IMR-90 (cell line): ENCODE measurements at regions not wholly inside any gene's neighbourhood (a gene's known extent, or its start where the extent isn't known, plus 50 kb on each side); places are given as distances from the start of the nearest gene placed in this dataset.

Experiments used
- ATAC-seq: fragments of 200-7000 bp; cut with Tn5 transposase; 2 replicates; pipeline ENCODE4 v1.9.1; 2020; ENCODE audit warnings: low read depth, mild to moderate bottlenecking, moderate library complexity
- BruUV-seq: library from RNA; stranded (reverse); fragments of 400-500 nt; replicated peaks from 2 replicates; lab custom pipeline; 2021; lab: Mats Ljungman, UMichigan
- CTCF ChIA-PET: fragments of 300-600 bp; formaldehyde crosslinking; extraction: SDS; loops from one replicate; lab custom pipeline; 2021; ENCODE audit warnings: antibody characterized with exemption; lab: Yijun Ruan, JAX
- POLR2A ChIA-PET: fragments of 300-600 bp; sonication (Branson Sonifier 250); formaldehyde crosslinking; loops from one replicate; lab custom pipeline; 2022; ENCODE audit warnings: antibody characterized with exemption; ENCODE audit not compliant: unreplicated experiment; lab: Charles Lee
- DNase-seq: peaks from one replicate; pipeline ENCODE4 v3.0.0; 2013
- H2AFZ ChIP-seq: replicated peaks from 2 replicates; pipeline ENCODE3; 2013; ENCODE audit warnings: low read length, mild to moderate bottlenecking; ENCODE audit not compliant: poor library complexity
- H2AK5ac ChIP-seq: 2 replicates; pipeline ENCODE4 v1.6.1; 2013; ENCODE audit warnings: low read depth, low read length, inconsistent platforms
- H2AK9ac ChIP-seq: replicated peaks from 2 replicates; pipeline ENCODE3; 2013; ENCODE audit warnings: mild to moderate bottlenecking, low read depth, low read length, moderate library complexity; ENCODE audit not compliant: poor library complexity
- H2BK120ac ChIP-seq: 2 replicates; pipeline ENCODE4 v1.6.1; 2013; ENCODE audit warnings: low read depth, low read length, inconsistent platforms
- H2BK15ac ChIP-seq: 3 replicates; pipeline ENCODE4 v1.6.1; 2013; ENCODE audit warnings: low read depth, low read length, inconsistent platforms
- H2BK20ac ChIP-seq: 2 replicates; pipeline ENCODE4 v1.6.1; 2013; ENCODE audit warnings: low read depth, mild to moderate bottlenecking, inconsistent platforms, low read length, moderate library complexity
- H2BK5ac ChIP-seq: 2 replicates; pipeline ENCODE4 v1.6.1; 2013; ENCODE audit warnings: mild to moderate bottlenecking, low read depth, low read length, inconsistent platforms; ENCODE audit not compliant: poor library complexity, severe bottlenecking
- H3K14ac ChIP-seq: replicated peaks from 2 replicates; pipeline ENCODE4 v1.6.1; 2013; ENCODE audit warnings: low read depth, low read length, inconsistent platforms
- H3K18ac ChIP-seq: 2 replicates; pipeline ENCODE4 v1.6.1; 2013; ENCODE audit warnings: low read depth, low read length, control low read depth
- H3K23ac ChIP-seq: 2 replicates; pipeline ENCODE4 v1.6.1; 2013; ENCODE audit warnings: low read depth, low read length, inconsistent platforms
- H3K27ac ChIP-seq: 2 replicates; pipeline ENCODE4 v1.5.1; 2013; ENCODE audit warnings: mild to moderate bottlenecking, control low read depth, low read length; ENCODE audit not compliant: insufficient read depth
- H3K27me3 ChIP-seq: 2 replicates; pipeline ENCODE4 v1.6.1; 2013; ENCODE audit warnings: low read length; ENCODE audit not compliant: control insufficient read depth, insufficient read depth
- H3K36me3 ChIP-seq: 2 replicates; pipeline ENCODE4 v1.6.1; 2013; ENCODE audit warnings: low read length, mixed read lengths; ENCODE audit not compliant: control insufficient read depth, insufficient read depth
- H3K4ac ChIP-seq: 2 replicates; pipeline ENCODE4 v1.6.1; 2013; ENCODE audit warnings: low read depth, low read length, inconsistent platforms
- H3K4me1 ChIP-seq: 2 replicates; pipeline ENCODE4 v1.6.1; 2013; ENCODE audit warnings: low read length, mixed read lengths; ENCODE audit not compliant: control insufficient read depth, insufficient read depth
- H3K4me2 ChIP-seq: 2 replicates; pipeline ENCODE4 v1.6.1; 2013; ENCODE audit warnings: low read depth, mild to moderate bottlenecking, control low read depth, low read length, moderate library complexity
- H3K4me3 ChIP-seq: 2 replicates; pipeline ENCODE4 v1.5.1; 2013; ENCODE audit warnings: low read depth, mild to moderate bottlenecking, control low read depth, low read length, moderate library complexity; ENCODE audit not compliant: insufficient read depth
- H3K56ac ChIP-seq: 2 replicates; pipeline ENCODE4 v1.6.1; 2013; ENCODE audit warnings: low read length, inconsistent platforms; ENCODE audit not compliant: insufficient read depth; ENCODE audit errors: extremely low read depth
- H3K79me1 ChIP-seq, 2 experiments: 2 replicates each; pipeline ENCODE4 v1.6.1; 2013; ENCODE audit warnings: low read length in 2 of 2, inconsistent platforms in 1 of 2, low read depth in 1 of 2
- H3K9ac ChIP-seq: 2 replicates; pipeline ENCODE4 v1.6.1; 2013; ENCODE audit warnings: low read depth, low read length, control low read depth
- H3K9me1 ChIP-seq: 2 replicates; pipeline ENCODE4 v1.6.1; 2013; ENCODE audit warnings: low read length, inconsistent platforms; ENCODE audit not compliant: insufficient read depth
- H3K9me3 ChIP-seq: 2 replicates; pipeline ENCODE4 v1.6.1; 2013; ENCODE audit warnings: low read length; ENCODE audit not compliant: control insufficient read depth, insufficient read depth
- H4K20me1 ChIP-seq: 2 replicates; pipeline ENCODE4 v1.6.1; 2013; ENCODE audit warnings: low read length, inconsistent platforms; ENCODE audit not compliant: insufficient read depth
- H4K5ac ChIP-seq: 2 replicates; pipeline ENCODE4 v1.6.1; 2013; ENCODE audit warnings: mild to moderate bottlenecking, low read depth, low read length, control low read depth
- H4K8ac ChIP-seq, 2 experiments: 2 replicates each; pipeline ENCODE4 v1.6.1; 2013; ENCODE audit warnings: low read depth in 2 of 2, low read length in 2 of 2, control low read depth in 1 of 2, inconsistent platforms in 1 of 2
- H4K91ac ChIP-seq: 2 replicates; pipeline ENCODE4 v1.6.1; 2013; ENCODE audit warnings: low read depth, low read length, inconsistent platforms; ENCODE audit not compliant: insufficient read depth
- FOS ChIP-seq: fragments of 150-350 bp; IDR thresholded peaks from 2 replicates; pipeline ENCODE4 v1.6.1; 2016; ENCODE audit warnings: low read depth, low read length
- RFX5 ChIP-seq: IDR thresholded peaks from 2 replicates; pipeline ENCODE4 v1.8.0; 2012; ENCODE audit warnings: low read depth, mild to moderate bottlenecking, low read length, moderate library complexity
- SMC3 ChIP-seq: fragments of 150-350 bp; IDR thresholded peaks from 2 replicates; pipeline ENCODE4 v1.6.1; 2016; ENCODE audit warnings: low read depth, mild to moderate bottlenecking, antibody characterized with exemption, low read length, moderate library complexity
- WGBS, 2 experiments: methylation state at CpG; one replicate each; pipeline versions ENCODE4 v1.1.5 to v1.1.7; 2013; ENCODE audit warnings: missing lambda C conversion rate in 2 of 2; ENCODE audit not compliant: insufficient read length in 1 of 2; ENCODE audit errors: extremely low coverage in 2 of 2; 5-methylcytosine and 5-hydroxymethylcytosine counted together
- dilution Hi-C: fragments of 300-500 bp; cut with HindIII; formaldehyde crosslinking; loops from one replicate; pipeline ENCODE4 v1.14.3; 2018; ENCODE audit warnings: low sequenced_read_pairs; ENCODE audit not compliant: unreplicated experiment
- in situ Hi-C: fragments of 300-500 bp; cut with MboI; formaldehyde crosslinking; loops from 3 replicates; pipeline ENCODE4 v1.14.3; 2019; ENCODE audit warnings: low sequenced_read_pairs, inconsistent platforms, mixed read lengths
- intact Hi-C: fragments of 100-400 bp; cut with micrococcal nuclease; formaldehyde crosslinking; loops from 2 replicates; pipeline ENCODE4 v1.10.0; 2022
- TF ChIP-seq, protein P1 (sequence below): fragments of 150-350 bp; IDR thresholded peaks from 2 replicates; pipeline ENCODE4 v1.6.1; 2016; ENCODE audit warnings: low read depth, mild to moderate bottlenecking, low read length, moderate library complexity, borderline replicate concordance

DNA sequence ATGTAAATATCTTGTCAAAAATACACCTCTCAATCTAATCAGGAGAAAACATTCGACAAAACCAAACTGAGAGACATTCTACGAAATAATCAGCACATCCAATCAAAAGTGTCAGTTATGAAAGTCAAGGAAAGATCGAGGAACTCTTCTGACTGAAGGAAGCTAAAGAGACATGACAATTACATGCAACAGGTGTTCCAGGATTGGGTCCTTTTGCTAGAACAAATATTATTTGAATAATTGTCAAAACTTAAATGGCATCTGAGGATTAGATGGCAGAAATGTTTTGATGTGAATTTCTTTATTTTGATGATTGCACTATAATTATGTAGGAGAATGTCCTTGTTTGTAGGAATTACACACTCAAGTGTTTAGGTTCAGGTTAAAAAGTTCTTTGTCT is 124.1 kb upstream of the HES1 start:
- DNase-seq, result no peak
- Histone ChIP-seq H4K5ac (no peak overlapping the region), H3K36me3 (no peaks in the 10 kb centered on the region), H3K4me3 (no peak overlapping the region), H2AK9ac (no peak overlapping the region), H3K79me1 (no peaks in the 10 kb centered on the region), H2BK20ac (no peak overlapping the region), H3K23ac (no peak overlapping the region), H3K9me3 (no peaks in the 10 kb centered on the region), H2BK15ac (no peak overlapping the region), H3K14ac (no peak overlapping the region), H2AK5ac (no peak overlapping the region), H4K8ac (no peak overlapping the region), H4K20me1 (no peaks in the 10 kb centered on the region), H4K91ac (no peak overlapping the region), H3K4me2 (no peak overlapping the region), H3K9me1 (no peaks in the 10 kb centered on the region), H2BK120ac (no peak overlapping the region), H2AFZ (no peak overlapping the region), H3K18ac (no peak overlapping the region), H3K4ac (no peak overlapping the region), H3K27me3 (peaks cover 54% of the 10 kb centered on the region), H3K27ac (no peak overlapping the region), H2BK5ac (no peak overlapping the region), H3K9ac (no peak overlapping the region), H3K4me1 (no peaks in the 10 kb centered on the region), H3K56ac (no peak overlapping the region)
- dilution Hi-C loops, result no loop called here
- POLR2A ChIA-PET, result no interaction called here
- intact Hi-C loops, result no loop called here
- no CpG with 5 or more reads among the region's 3 CpGs for WGBS, 2 experiments
- in situ Hi-C loops, result no loop called here
- no TSS peak for BruUV-seq
- TF ChIP-seq RFX5, result no peak
- TF ChIP-seq, protein P1, sequence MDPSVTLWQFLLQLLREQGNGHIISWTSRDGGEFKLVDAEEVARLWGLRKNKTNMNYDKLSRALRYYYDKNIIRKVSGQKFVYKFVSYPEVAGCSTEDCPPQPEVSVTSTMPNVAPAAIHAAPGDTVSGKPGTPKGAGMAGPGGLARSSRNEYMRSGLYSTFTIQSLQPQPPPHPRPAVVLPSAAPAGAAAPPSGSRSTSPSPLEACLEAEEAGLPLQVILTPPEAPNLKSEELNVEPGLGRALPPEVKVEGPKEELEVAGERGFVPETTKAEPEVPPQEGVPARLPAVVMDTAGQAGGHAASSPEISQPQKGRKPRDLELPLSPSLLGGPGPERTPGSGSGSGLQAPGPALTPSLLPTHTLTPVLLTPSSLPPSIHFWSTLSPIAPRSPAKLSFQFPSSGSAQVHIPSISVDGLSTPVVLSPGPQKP, result no peak
- TF ChIP-seq FOS, result no peak
- TF ChIP-seq SMC3, result no peak
- ATAC-seq, result no peak
- CTCF ChIA-PET, result no interaction called here
